Lung (tissue), 11 donors: ENCODE measurements at regions not wholly inside any gene's neighbourhood (a gene's known extent, or its start where the extent isn't known, plus 50 kb on each side); places are given as distances from the start of the nearest gene placed in this dataset.

Source experiments
- ATAC-seq: fragments of 200-7000 bp; cut with Tn5 transposase; one replicate; pipeline ENCODE4 v1.9.1; 2020; ENCODE audit warnings: moderate number of reproducible peaks; ENCODE audit not compliant: insufficient read depth, low FRiP score
- DNase-seq, 3 donors: peaks; one replicate each; pipeline ENCODE4 v3.0.0-alpha.2; 2013 to 2017
- H3K27ac ChIP-seq, 2 donors: one replicate each; pipeline ENCODE4 v1.5.1; 2013; ENCODE audit warnings: mild to moderate bottlenecking in 2 of 2, moderate library complexity in 2 of 2, control low read depth in 1 of 2, inconsistent platforms in 1 of 2, low read depth in 1 of 2, low read length in 1 of 2
- H3K27me3 ChIP-seq, 3 donors: one replicate each; pipeline ENCODE4 v1.5.1; 2013; ENCODE audit warnings: low read length in 2 of 3; ENCODE audit not compliant: control insufficient read depth in 3 of 3, insufficient read depth in 3 of 3
- H3K36me3 ChIP-seq, 4 donors: one replicate each; pipeline ENCODE4 v1.5.1; 2013; ENCODE audit warnings: low read length in 4 of 4, mild to moderate bottlenecking in 1 of 4, moderate library complexity in 1 of 4; ENCODE audit not compliant: control insufficient read depth in 4 of 4, insufficient read depth in 4 of 4
- H3K4me1 ChIP-seq, 5 donors: one replicate each; pipeline ENCODE4 v1.5.1; 2013; ENCODE audit warnings: low read length in 5 of 5, mild to moderate bottlenecking in 2 of 5, moderate library complexity in 1 of 5; ENCODE audit not compliant: control insufficient read depth in 5 of 5, insufficient read depth in 5 of 5
- H3K4me3 ChIP-seq: one replicate; pipeline ENCODE4 v1.5.1; 2013; ENCODE audit warnings: mild to moderate bottlenecking, control low read depth, moderate library complexity
- H3K9ac ChIP-seq, 2 donors: one replicate each; pipeline ENCODE4 v1.5.1; 2013; ENCODE audit warnings: low read length in 2 of 2, control low read depth in 1 of 2; ENCODE audit not compliant: insufficient read depth in 1 of 2
- H3K9me3 ChIP-seq, 4 donors: one replicate each; pipeline ENCODE4 v1.5.1; 2013; ENCODE audit warnings: low read length in 3 of 4, mild to moderate bottlenecking in 1 of 4, moderate library complexity in 1 of 4; ENCODE audit not compliant: control insufficient read depth in 4 of 4, insufficient read depth in 3 of 4
- CTCF ChIP-seq: IDR thresholded peaks from 2 replicates; pipeline ENCODE4 v1.5.1; 2012; ENCODE audit warnings: mild to moderate bottlenecking; ENCODE audit errors: control extremely low read depth, extremely low read depth
- whole genome bisulfite sequencing, 2 donors: extraction: QIAGEN DNeasy Blood & Tissue Kit; methylation state at CpG; one replicate each; pipeline ENCODE4 v1.1.7; 2013; 5-methylcytosine and 5-hydroxymethylcytosine counted together
- donor health status: control.
- donor health status: control.
- donor health status: Bipolar disorder and iron deficiency.
- donor health status: healthy.
- donor health status: DM: yes; HTN: yes; CAD: no.

GRCh38 chrX:39816871-39817731 lies 280.7 kb downstream of the BCOR start:
- 29 to 58% methylated on average over 16 of the region's 16 CpGs for WGBS, 2 donors
- DNase-seq, result peak; percentile 37 to 66 (median 64)
- no peak for ATAC-seq
- no peaks in the 10 kb centered on the region for H3K36me3 ChIP-seq
- H3K27me3 ChIP-seq, result peaks cover 3 to 23% (median 5%) of the 10 kb centered on the region in 3 donors
- TF ChIP-seq CTCF, result no peak
- peaks cover 0 to 39% (median 7%) of the 10 kb centered on the region in 5 donors for H3K4me1 ChIP-seq
- no peak overlapping the region for H3K9ac ChIP-seq
- peak overlapping the region in 1 of 2 donors; percentile 9 for H3K27ac ChIP-seq
- no peak overlapping the region for H3K4me3 ChIP-seq
- peaks cover 0 to 12% (median 0%) of the 10 kb centered on the region in 4 donors for H3K9me3 ChIP-seq

DNA sequence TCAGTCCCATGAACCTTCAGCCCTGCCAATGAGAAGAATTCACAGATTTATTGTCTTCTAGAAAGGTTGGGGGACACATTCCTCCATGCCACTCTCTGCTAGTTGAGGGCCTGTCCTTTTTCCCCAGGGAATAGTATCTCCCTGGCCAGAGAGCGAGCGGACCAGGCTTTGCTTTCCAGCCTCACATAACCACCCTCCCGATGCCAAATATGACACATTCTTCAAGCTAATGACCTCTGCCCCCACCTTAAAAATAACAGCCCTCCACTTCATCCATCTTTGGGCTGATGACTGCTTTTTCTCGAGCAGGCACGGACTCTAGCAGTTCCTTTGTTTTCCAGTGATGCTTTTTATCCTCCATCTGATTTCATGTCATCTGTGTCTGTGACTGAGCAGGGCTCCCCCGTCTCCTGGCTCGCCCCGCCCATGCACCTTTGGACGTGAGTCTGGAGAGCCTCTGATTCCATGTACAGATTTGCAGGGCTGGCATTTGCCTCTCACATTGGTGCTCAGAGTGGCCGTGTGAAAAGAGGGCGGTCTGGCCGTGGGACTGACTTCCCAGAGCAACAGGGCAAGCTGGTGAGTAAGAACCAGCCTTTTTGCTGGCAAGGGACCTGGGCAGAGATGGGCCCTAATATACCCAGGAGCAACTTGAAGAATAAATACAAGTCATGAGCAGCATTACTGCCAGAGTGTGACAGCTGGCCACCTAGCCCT lies 279.8 kb downstream of the BCOR start:
- 49 to 74% methylated on average over 11 to 12 of the region's 12 CpGs for WGBS, 2 donors
- H3K4me3 ChIP-seq, result no peak overlapping the region
- H3K4me1 ChIP-seq, result peaks cover 0 to 40% (median 7%) of the 10 kb centered on the region in 5 donors
- ATAC-seq (no peak), DNase-seq (peak in 2 of 3 donors; percentile 51 to 63)
- H3K9me3 ChIP-seq, result peaks cover 0 to 14% (median 0%) of the 10 kb centered on the region in 4 donors
- H3K36me3 ChIP-seq, result no peaks in the 10 kb centered on the region
- no peak for TF ChIP-seq CTCF
- peaks cover 3 to 24% (median 5%) of the 10 kb centered on the region in 3 donors for H3K27me3 ChIP-seq
- peak overlapping the region in 1 of 2 donors; percentile 24 for H3K27ac ChIP-seq
- no peak overlapping the region for H3K9ac ChIP-seq

GRCh38 chrX:39818750-39819149 lies 279.0 kb downstream of the BCOR start:
- WGBS, 2 donors, result 44 to 57% methylated on average over 7 of the region's 7 CpGs
- peak in 1 of 3 donors; percentile 47 for DNase-seq
- TF ChIP-seq CTCF, result no peak
- Histone ChIP-seq H3K36me3 (no peaks in the 10 kb centered on the region), H3K9ac (no peak overlapping the region), H3K4me1 (peaks cover 0 to 40% (median 7%) of the 10 kb centered on the region in 5 donors), H3K4me3 (no peak overlapping the region), H3K27ac (no peak overlapping the region), H3K9me3 (peaks cover 0 to 19% (median 0%) of the 10 kb centered on the region in 4 donors), H3K27me3 (peaks cover 3 to 23% (median 8%) of the 10 kb centered on the region in 3 donors)
- ATAC-seq, result no peak
